IPS-18c (cell line): ENCODE measurements at regions not wholly inside any gene's neighbourhood (a gene's known extent, or its start where the extent isn't known, plus 50 kb on each side); places are given as distances from the start of the nearest gene placed in this dataset.
"Not testable (repeated sequence)": the region's sequence is repeated elsewhere in the genome, so short reads cannot be mapped to it uniquely, and the experiment has no call there.

Experiments used
- H3K4me3 ChIP-seq: 2 replicates; pipeline ENCODE4 v1.7.0; 2013; ENCODE audit warnings: low read depth, mild to moderate bottlenecking, low read length, moderate library complexity; ENCODE audit not compliant: insufficient read depth
- H3K9me3 ChIP-seq: one replicate; pipeline ENCODE4 v1.6.1; 2013; ENCODE audit warnings: mild to moderate bottlenecking, low read length, moderate library complexity; ENCODE audit not compliant: control insufficient read depth, insufficient read depth

DNA sequence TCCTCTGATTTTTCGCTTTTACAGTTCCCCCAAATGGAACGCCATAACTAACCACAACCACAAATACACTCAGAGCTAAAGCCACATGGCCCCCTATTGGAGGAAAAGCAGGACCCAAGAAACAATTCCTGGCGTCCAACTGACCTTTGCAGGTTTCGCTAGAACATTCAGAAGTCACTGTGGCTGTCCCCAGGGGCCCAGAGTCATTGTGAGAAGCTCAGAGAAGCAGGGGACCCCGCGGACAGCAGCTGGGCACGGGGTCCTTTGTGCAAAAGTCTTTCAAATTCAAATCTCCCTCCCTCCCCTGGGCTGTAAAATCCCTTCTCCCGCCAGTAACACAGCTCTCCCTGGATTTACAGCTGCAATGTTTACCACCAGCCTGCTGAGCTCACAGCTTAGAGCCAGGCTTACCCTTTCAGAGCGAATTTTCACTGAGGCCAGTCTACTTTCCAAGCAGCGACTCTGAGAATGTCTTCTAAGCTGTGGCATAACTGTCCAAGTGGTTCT is 214.8 kb downstream of the CRLF2 start:
- H3K4me3 ChIP-seq, result no peak overlapping the region; the same call in 1 of the 2 replicates

DNA sequence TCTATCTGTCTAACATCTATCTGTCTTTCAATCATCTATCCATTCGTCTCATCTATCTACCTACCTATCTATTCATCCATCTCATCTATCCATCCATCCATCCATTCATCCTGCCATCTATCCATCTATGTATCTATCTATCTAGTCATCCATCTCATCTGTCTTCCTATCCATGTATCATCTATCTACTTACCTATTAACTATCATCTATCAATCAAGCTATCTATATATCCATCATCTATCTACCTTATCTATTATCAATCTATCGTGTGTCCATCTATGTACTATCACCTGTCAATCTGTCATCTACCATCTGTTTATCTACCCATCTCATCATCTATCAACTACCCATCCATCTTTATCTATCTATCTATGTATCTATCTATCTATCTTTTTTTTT is 217.7 kb downstream of the CRLF2 start:
- peaks cover 27% of the 10 kb centered on the region for H3K9me3 ChIP-seq
- H3K4me3 ChIP-seq, result no peak overlapping the region

More for the DNA sequence above, 214.8 kb downstream of the CRLF2 start:
- H3K9me3 ChIP-seq, result peaks cover 22% of the 10 kb centered on the region

DNA sequence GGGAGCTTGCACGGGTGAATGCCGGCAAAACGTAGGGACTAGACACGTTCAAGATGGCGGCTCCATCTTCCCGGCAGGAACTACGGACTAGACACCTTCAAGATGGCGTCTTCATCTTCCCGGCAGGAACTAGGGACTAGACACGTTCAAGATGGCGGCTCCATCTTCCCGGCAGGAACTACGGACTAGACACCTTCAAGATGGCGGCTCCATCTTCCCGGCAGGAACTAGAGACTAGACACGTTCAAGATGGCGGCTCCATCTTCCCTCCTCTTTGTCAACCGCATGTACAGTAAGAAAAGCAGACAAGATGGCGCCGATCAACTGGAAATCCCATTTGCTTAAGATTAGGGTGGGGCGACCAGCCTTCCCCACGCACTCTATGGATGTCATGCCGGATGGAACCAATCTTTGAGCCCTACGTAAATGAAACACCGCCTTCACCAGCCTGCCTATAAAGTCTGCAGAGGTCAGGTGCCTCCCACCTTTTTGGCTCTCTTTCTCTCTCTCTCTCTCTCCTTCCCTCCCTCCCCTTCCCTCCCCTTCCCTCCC is 222.4 kb downstream of the CRLF2 start:
- no peak overlapping the region for H3K4me3 ChIP-seq
- peaks cover 16% of the 10 kb centered on the region for H3K9me3 ChIP-seq

DNA sequence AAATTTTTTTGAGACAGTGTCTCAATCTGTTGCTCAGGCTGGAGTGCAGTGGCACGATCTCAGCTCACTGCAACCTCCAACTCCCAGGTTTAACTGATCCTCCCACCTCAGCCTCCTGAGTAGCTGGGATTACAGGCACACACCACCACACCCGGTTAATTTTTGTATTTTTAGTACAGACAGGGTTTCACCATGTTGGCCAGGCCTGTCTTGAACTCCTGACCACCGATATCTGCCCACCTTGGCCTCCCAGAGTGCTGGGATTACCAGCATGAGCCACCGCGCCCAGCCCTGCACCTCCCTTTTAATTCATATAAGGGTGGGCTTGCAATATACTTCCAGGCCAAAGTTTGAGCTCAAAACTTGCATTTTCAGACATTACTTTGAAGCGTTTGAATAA is 223.9 kb downstream of the CRLF2 start:
- H3K9me3 ChIP-seq, result peaks cover 21% of the 10 kb centered on the region
- not testable (repeated sequence) for H3K4me3 ChIP-seq

DNA sequence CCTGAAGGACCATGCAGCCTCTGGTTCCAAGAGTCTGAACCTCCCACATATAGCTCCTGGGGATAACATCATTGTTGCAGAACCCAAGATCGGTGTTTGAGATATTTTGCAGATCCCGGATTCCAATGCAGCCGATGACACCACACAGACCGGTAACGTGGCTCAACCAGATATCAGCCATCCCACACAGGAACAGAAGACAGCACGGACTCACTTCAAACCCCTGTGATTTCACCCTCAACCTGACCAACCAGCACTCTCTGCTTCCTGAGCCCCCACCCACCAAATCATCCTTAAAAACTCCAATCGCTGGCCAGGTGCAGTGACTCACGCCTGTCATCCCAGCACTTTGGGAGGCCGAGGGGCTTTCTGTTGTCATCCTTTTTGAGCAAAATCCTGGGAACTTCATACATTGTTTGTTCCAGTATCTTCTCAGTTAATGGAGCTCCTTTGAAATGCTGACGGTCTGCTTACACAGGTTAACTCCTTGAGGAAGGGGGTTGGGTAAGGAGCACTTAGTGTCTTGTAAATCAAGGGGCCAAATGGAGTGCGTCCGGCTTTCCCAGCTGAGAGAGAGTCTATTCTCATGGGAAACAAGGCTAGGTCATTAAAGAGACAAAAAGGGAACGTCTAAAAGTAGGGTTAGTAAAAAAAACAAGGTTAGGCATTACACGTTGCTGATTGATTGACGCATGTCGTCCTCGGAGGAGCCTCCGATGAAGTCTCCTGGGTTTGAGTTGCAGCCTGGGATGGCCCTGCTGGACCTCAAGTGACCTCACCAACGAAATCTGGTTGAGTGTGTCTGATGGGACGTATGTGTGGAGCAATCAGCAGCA is 230.4 kb downstream of the CRLF2 start:
- H3K4me3 ChIP-seq, result no peak overlapping the region; the same call in 1 of the 2 replicates
- peaks cover 15% of the 10 kb centered on the region for H3K9me3 ChIP-seq

DNA sequence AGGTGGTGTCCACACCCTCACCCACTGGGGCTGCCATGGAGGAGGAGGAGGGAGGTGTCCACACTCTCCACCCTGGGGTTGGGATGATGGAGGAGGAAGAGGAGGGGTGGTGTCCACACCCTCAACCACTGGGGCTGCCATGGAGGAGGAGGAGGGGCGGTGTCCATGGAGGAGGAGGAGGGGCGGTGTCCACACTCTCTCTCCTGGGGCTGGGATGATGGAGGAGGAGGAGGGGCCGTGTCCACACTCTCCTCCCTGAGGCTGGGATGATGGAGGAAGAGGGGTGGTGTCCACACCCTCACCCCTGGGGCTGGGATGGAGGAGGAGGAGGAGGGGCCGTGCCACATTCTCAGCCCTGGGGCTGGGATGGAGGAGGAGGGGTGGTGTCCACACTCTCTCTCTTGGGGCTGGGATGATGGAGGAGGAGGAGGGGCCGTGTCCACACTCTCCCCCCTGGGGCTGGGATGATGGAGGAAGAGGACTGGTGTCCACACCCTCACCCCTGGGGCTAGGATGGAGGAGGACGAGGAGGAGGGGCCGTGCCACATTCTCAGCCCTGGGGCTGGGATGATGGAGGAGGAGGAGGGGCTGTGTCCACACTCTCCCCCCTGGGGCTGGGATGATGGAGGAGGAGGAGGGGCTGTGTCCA is 231.7 kb downstream of the CRLF2 start:
- Histone ChIP-seq H3K9me3 (peaks cover 20% of the 10 kb centered on the region), H3K4me3 (no peak overlapping the region)

DNA sequence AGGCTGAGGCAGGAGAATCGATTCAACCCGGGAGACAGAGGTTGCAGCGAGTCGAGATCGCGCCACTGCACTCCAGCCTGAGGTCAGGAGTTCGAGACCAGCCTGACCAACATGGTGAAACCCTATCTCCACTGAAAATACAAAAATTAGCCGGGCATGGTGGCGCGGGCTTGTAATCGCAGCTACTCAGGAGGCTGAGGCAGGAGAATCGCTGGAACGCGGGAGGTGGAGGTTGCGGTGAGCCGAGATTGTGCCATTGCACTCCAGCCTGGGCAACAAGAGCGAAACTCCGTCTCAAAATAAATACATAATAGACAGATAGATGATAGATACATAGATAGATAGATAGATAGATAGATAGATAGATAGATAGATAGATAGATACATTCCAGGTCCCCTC is 233.3 kb downstream of the CRLF2 start:
- not testable (repeated sequence) for H3K4me3 ChIP-seq
- peaks cover 16% of the 10 kb centered on the region for H3K9me3 ChIP-seq

DNA sequence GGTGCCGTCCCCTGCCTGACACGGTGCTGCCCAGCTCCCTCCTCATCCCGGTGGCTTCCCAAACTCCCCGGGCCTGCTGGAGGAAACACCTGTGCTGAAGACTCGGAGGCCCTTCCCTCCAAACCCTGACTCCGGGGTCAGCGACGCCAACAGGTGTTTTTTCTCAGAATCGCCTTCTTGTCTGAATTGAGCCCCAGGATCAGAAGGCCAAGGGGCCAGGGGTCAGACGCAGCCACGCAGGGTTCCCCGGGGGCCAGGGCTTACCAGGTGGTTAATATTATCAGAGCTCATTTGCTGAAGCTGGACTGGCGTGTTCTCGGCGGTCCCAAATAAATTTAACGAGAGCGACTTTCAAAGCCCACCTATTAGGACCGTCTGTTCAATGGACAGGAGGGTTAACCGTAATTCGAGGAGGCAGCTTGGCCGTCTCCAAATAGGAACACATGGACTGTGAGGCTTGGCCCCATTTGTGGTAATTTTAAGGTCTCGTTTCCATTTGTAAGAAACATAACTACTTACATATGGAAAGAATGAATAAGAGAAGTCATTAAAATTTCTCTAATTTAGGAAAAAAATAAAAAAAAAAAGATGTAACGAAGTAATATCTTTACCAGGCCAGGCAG is 239.3 kb downstream of the CRLF2 start:
- Histone ChIP-seq H3K9me3 (peaks cover 10% of the 10 kb centered on the region), H3K4me3 (no peak overlapping the region)

DNA sequence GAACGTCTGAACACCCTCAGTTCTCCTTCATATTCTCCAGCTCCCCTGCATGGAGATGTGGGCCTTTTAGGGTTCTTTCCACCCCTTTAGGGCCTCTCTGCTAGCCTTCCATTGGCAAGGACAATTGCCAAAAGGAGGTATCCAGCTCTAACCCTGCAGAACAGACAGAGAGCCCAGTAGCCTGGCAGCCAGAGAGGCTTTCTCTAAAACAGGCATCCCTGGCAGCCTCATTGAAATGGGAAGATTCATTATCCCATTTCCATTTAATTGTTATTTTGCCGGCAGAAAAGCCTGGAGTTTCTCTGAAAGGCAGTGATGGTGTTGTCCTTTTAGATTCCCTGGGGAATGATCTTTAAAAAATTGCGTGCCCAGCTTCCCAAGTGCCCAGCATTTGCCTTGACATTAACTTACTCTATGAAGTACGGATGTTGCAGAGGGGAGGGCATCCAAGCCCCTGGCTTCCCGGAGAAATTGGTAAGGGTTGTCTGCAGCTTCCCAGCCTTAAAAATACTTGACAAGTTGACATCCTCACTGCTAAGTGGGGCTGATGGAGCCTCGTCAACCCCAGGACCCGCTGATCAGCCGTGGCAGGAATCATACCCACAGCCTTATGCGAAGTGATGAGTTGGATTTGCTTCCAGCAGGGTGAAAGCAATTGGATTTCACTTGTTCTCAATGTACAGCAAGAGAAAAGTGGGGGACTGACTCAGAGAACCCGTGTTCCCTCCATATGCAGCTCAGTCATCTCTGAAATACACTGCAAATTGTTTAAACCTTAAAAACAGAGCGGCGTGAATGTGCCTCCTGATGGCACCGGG is 244.1 kb downstream of the CRLF2 start:
- peaks cover 6% of the 10 kb centered on the region for H3K9me3 ChIP-seq

DNA sequence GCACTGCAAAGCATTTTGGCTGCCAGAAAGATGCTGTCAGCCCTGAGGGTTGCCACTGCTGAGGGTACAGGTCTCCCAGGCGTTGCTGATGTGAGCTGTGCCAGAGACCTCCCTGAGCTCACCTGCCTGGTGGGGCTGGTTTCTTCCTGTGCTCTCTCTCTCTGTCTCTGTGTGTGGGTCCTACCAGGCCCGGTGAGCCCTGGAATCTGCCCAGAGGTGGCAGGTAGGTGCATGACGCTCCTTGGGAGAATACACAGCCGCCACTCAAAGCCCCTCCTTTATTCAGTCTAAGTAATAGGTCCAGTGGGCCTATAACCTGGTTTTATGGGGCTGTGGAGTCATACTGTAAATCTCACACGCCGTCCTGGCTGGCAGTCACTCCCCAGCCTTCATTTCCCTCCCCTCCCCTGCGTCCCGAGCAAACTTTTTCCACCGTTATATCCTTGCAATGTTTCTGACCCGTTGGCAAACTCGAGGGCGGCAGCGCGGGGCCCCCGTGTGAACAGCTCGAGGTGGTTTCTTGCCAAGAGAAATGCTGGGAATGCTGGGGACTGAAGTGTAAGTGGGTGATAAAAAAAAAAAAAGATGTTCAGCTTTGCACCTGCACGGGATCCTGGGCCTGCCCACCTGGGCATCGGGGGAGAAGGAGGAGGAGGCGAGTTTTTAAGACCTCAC is 245.9 kb downstream of the CRLF2 start:
- H3K4me3 ChIP-seq, result no peak overlapping the region
- H3K9me3 ChIP-seq, result peaks cover 2% of the 10 kb centered on the region

More for the DNA sequence above, 244.1 kb downstream of the CRLF2 start:
- no peak overlapping the region for H3K4me3 ChIP-seq

DNA sequence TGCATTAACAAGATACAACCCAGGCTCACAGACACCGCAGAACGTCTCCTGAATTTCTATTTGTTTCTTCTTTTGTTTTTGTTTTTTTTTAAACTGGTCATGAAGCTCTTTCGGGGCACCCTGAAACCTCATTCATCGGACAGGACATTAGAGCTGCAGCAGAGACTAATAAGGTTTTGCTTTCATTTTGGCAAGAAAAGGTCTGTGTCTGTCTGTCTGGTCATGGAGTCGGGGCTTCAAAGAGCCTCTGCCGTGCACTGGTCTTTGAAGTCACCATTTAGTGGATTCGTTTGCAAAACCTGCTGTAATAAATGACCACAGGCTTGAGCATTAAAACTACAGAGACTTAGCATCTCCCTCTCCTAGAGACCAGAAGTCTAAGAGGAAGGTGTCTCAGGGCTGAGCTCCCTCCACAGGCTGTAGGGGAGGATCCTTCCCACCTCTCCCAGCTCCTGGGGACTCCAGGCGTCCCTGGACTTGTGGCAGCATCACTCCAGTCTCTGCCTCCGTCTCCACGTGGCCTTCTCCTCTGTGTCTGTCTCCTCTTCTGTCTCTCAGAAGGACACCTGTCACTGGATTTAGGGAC is 247.5 kb downstream of the CRLF2 start:
- no peak overlapping the region for H3K4me3 ChIP-seq
- H3K9me3 ChIP-seq, result peaks cover 2% of the 10 kb centered on the region

DNA sequence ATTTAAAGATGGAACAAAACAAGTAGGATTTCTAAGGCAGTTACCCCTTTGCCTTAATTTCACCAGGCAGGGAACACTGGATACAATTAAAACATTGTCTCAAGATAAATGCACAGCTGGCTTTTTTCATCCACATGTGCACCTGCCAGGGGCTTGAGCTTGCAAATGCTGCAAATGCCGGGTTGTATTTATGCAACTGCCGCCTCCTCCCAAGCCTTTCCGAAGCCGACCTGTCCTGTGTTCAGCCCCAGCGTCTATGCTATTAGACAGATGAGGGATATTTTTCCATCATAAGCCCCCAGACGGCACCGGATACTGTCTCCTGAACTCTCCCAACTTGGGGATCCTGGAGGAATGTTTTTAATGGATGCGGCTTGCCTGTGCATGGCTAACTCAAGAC is 251.6 kb downstream of the CRLF2 start:
- Histone ChIP-seq H3K4me3 (no peak overlapping the region), H3K9me3 (peaks cover 8% of the 10 kb centered on the region)

DNA sequence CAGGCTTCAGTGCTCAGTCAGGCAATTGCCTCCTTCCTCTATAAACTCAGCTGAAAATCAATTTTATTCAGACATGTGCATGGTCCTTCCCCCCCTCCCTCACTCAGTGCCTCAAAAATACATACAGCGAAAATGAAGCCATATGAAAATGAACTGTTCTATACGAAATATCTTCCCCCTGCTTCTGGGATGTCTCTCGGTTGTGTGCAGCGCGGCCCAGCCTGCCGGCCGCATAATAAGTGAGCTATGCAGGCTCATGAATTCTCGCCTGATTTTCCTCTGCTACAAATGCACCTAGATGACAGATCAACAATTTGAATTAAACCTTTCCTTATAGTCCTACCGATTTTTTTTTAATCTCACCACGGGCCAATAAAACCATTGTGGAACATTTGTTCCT is 252.9 kb downstream of the CRLF2 start:
- Histone ChIP-seq H3K9me3 (peaks cover 8% of the 10 kb centered on the region), H3K4me3 (no peak overlapping the region)

DNA sequence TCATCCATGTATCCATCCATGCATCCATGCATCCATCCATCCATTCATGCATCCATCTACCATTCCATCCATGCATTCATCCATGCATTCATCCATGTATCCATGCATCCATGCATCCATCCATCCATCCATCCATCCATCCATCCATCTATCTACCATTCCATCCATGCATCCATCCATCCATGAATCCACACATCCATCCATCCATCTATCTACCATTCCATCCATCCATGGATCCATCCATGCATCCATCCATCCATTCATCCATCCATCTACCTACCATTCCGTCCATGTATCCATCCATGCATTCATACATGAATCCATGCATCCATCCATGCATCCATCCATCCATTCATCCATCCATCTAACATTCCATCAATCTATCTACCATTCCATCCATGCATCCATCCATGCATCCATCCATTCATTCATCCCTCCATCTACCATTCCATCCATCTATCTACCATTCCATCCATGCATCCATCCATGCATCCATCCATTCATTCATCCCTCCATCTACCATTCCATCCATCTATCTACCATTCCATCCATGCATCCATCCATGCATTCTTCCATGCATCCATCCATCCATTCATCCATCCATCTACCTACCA is 257.2 kb downstream of the CRLF2 start:
- H3K9me3 ChIP-seq, result peaks cover 15% of the 10 kb centered on the region
- not testable (repeated sequence) for H3K4me3 ChIP-seq

DNA sequence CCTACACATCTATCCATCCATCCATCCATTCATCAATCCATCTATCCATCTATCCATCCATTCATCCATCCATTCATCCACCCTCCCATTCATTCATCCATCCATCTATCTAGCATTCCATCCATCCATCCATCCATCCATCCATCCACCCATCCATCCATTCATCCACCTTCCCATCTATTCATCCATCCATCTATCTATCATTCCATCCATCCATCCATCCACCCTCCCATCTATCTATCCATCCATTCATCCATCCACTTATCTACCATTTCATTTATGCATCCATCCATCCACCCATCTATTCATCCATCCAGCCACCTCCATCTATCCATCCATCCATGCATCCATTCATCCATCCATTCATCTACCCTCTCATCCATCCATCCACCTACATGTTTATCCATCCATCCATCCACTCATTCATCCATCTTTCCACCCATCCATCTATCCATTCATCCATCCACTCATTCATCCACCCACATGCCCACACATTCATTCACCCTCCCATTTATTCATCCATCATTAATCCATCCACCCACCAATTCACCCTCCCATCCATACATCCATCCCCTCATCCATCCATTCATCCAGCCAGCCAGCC is 258.5 kb downstream of the CRLF2 start:
- H3K4me3 ChIP-seq, result no peak overlapping the region
- H3K9me3 ChIP-seq, result peaks cover 12% of the 10 kb centered on the region
